GM19463 (cell line): ENCODE measurements at regions not wholly inside any gene's neighbourhood (a gene's known extent, or its start where the extent isn't known, plus 50 kb on each side); places are given as distances from the start of the nearest gene placed in this dataset.
"Not testable (repeated sequence)": the region's sequence is repeated elsewhere in the genome, so short reads cannot be mapped to it uniquely, and the experiment has no call there.

Experiments used
- ATAC-seq: cut with Tn5 transposase; IDR thresholded peaks from one replicate; pipeline ENCODE4 v1.9.1; 2021; ENCODE audit warnings: mild to moderate bottlenecking, moderate library complexity; ENCODE audit not compliant: unreplicated experiment

- ATAC-seq: not testable (repeated sequence)
Observed at GRCh38 chr17:45554479-45554878, 64.0 kb upstream of the PLEKHM1 start.

- not testable (repeated sequence) for ATAC-seq
Observed at GRCh38 chr17:45558821-45559220, 68.3 kb upstream of the PLEKHM1 start.

GRCh38 chr17:45562868-45563267 lies 72.3 kb upstream of the PLEKHM1 start:
- not testable (repeated sequence) for ATAC-seq

- ATAC-seq: not testable (repeated sequence)
Observed at GRCh38 chr17:45563283-45563682, 72.8 kb upstream of the PLEKHM1 start.

GRCh38 chr17:45568275-45568674 lies 77.8 kb upstream of the PLEKHM1 start:
- ATAC-seq: not testable (repeated sequence)

GRCh38 chr17:45573326-45573725 lies 82.8 kb upstream of the PLEKHM1 start:
- not testable (repeated sequence) for ATAC-seq

- ATAC-seq: no peak
Observed at GRCh38 chr17:45573924-45574770, 83.6 kb upstream of the PLEKHM1 start.

- no peak for ATAC-seq
Observed at GRCh38 chr17:45575126-45575885, 84.8 kb upstream of the PLEKHM1 start.

- ATAC-seq: not testable (repeated sequence)
Observed at GRCh38 chr17:45576527-45577307, 86.2 kb upstream of the PLEKHM1 start.

- ATAC-seq: no peak
Observed at GRCh38 chr17:45577571-45578279, 87.2 kb upstream of the PLEKHM1 start.

GRCh38 chr17:45578516-45579455 lies 88.3 kb upstream of the PLEKHM1 start:
- no peak for ATAC-seq

- no peak for ATAC-seq
Observed at GRCh38 chr17:45579529-45580495, 89.3 kb upstream of the PLEKHM1 start.

GRCh38 chr17:45580924-45581323 lies 90.4 kb upstream of the PLEKHM1 start:
- no peak for ATAC-seq

- no peak for ATAC-seq
Observed at GRCh38 chr17:45581860-45582259, 91.3 kb upstream of the PLEKHM1 start.

- peak; percentile 58 for ATAC-seq
Observed at GRCh38 chr17:45584092-45585036, 93.8 kb upstream of the PLEKHM1 start.

- peak; percentile 63 for ATAC-seq
Observed at GRCh38 chr17:45585037-45585733, 94.7 kb upstream of the PLEKHM1 start.
